T-cell (primary cell): ENCODE measurements at regions not wholly inside any gene's neighbourhood (a gene's known extent, or its start where the extent isn't known, plus 50 kb on each side); places are given as distances from the start of the nearest gene placed in this dataset.

ENCODE experiments used
- ATAC-seq, 4 experiments: fragments of 200-7000 bp in 3 of 4; fragments of 150-1000 bp in 1 of 4; cut with Tn5 transposase; replicated peaks in 1 of 4; 1 replicate in 3 of 4; 2 replicates in 1 of 4; pipeline ENCODE4 v1.10.0; 2021; ENCODE audit warnings: moderate library complexity in 3 of 4, mild to moderate bottlenecking in 2 of 4, moderate number of reproducible peaks in 1 of 4
- CTCF ChIA-PET, 2 donors: fragments of 300-600 bp; sonication (Branson Sonifier 250); formaldehyde crosslinking; loops; one replicate each; lab custom pipeline; 2022; ENCODE audit warnings: antibody characterized with exemption in 2 of 2; lab: Charles Lee
- POLR2A ChIA-PET, 2 donors: fragments of 300-600 bp; sonication (Branson Sonifier 250); formaldehyde crosslinking; loops; one replicate each; lab custom pipeline; 2022; ENCODE audit warnings: antibody characterized with exemption in 2 of 2; lab: Charles Lee
- DNase-seq, 35 experiments: peaks; one replicate each; pipeline versions ENCODE4 v3.0.0 to v3.0.0-alpha.2; 2013 to 2023
- H3K27ac ChIP-seq: one replicate; pipeline ENCODE4 v1.5.1; 2013; ENCODE audit warnings: low read length
- H3K27me3 ChIP-seq, 2 experiments: replicated peaks in 1 of 2; 1 replicate in 1 of 2; 2 replicates in 1 of 2; pipeline versions ENCODE4 v1.6.1 to v1.7.0; 2013; ENCODE audit warnings: low read length in 1 of 2, mixed read lengths in 1 of 2; ENCODE audit not compliant: control insufficient read depth in 2 of 2, insufficient read depth in 2 of 2; ENCODE audit errors: extremely low read depth in 1 of 2
- H3K36me3 ChIP-seq, 2 donors: 1 replicate in 1 of 2; 2 replicates in 1 of 2; pipeline versions ENCODE4 v1.6.1 to v1.7.0; 2013; ENCODE audit warnings: low read length in 1 of 2; ENCODE audit not compliant: control insufficient read depth in 2 of 2, insufficient read depth in 1 of 2; ENCODE audit errors: extremely low read depth in 1 of 2
- H3K4me1 ChIP-seq, 2 experiments: 1 replicate in 1 of 2; 2 replicates in 1 of 2; pipeline versions ENCODE4 v1.6.1 to v1.7.0; 2013; ENCODE audit warnings: low read length in 2 of 2, mixed read lengths in 1 of 2; ENCODE audit not compliant: insufficient read depth in 2 of 2, control insufficient read depth in 1 of 2; ENCODE audit errors: extremely low read depth in 1 of 2
- H3K4me3 ChIP-seq, 2 donors: 1 replicate in 1 of 2; 2 replicates in 1 of 2; pipeline versions ENCODE4 v1.5.1 to v1.7.0; 2013; ENCODE audit warnings: mild to moderate bottlenecking in 2 of 2, low read length in 1 of 2, moderate library complexity in 1 of 2; ENCODE audit not compliant: control insufficient read depth in 1 of 2; ENCODE audit errors: extremely low read depth in 1 of 2
- H3K9me3 ChIP-seq: 2 replicates; pipeline ENCODE4 v1.7.0; 2013
- H3K27ac Mint-ChIP-seq, 2 donors: one replicate each; pipeline ENCODE4 v1.8.0; 2020 to 2021; ENCODE audit warnings: mild to moderate bottlenecking in 2 of 2, mixed read lengths in 2 of 2
- H3K27me3 Mint-ChIP-seq, 2 donors: one replicate each; pipeline ENCODE4 v1.8.0; 2021 to 2022; ENCODE audit warnings: mixed read lengths in 2 of 2
- H3K36me3 Mint-ChIP-seq: one replicate; pipeline ENCODE4 v1.8.0; 2021; ENCODE audit warnings: mixed read lengths
- H3K4me1 Mint-ChIP-seq, 3 donors: one replicate each; pipeline ENCODE4 v1.8.0; 2020 to 2022; ENCODE audit warnings: mixed read lengths in 3 of 3, mild to moderate bottlenecking in 1 of 3
- H3K4me3 Mint-ChIP-seq, 3 donors: one replicate each; pipeline ENCODE4 v1.8.0; 2020 to 2022; ENCODE audit warnings: mild to moderate bottlenecking in 3 of 3, mixed read lengths in 3 of 3, moderate library complexity in 3 of 3
- H3K9me3 Mint-ChIP-seq, 3 donors: one replicate each; pipeline ENCODE4 v1.8.0; 2020 to 2022; ENCODE audit warnings: mixed read lengths in 3 of 3
- WGBS: methylation state at CpG from one replicate; pipeline ENCODE4 v1.1.5; 2013; ENCODE audit warnings: missing lambda C conversion rate; ENCODE audit not compliant: insufficient coverage; 5-methylcytosine and 5-hydroxymethylcytosine counted together

- H3K4me1 Mint-ChIP-seq: no peaks in the 10 kb centered on the region
- no peaks in the 10 kb centered on the region for H3K27me3 ChIP-seq
- no peak overlapping the region for H3K27ac ChIP-seq
- H3K4me3 Mint-ChIP-seq: no peak overlapping the region
- ATAC-seq (no peak), DNase-seq (no peak)
- H3K36me3 ChIP-seq: no peaks in the 10 kb centered on the region
- ChIA-PET CTCF (no interaction called here), POLR2A (no interaction called here)
- no peak overlapping the region for H3K27ac Mint-ChIP-seq
- no peaks in the 10 kb centered on the region for H3K9me3 ChIP-seq
- H3K36me3 Mint-ChIP-seq: no peaks in the 10 kb centered on the region
- WGBS: 100% methylated on average over 3 of the region's 8 CpGs
- no peaks in the 10 kb centered on the region for H3K27me3 Mint-ChIP-seq
- peaks cover 2 to 7% (median 3%) of the 10 kb centered on the region in 3 donors for H3K9me3 Mint-ChIP-seq
- H3K4me1 ChIP-seq: no peaks in the 10 kb centered on the region
- no peak overlapping the region for H3K4me3 ChIP-seq
Measured at GRCh38 chr2:228613133-228613850, 431.8 kb upstream of the SPHKAP start.

GRCh38 chr2:228611171-228611570, 429.7 kb upstream of the SPHKAP start:
- H3K27ac Mint-ChIP-seq: no peak overlapping the region
- H3K4me1 Mint-ChIP-seq: no peaks in the 10 kb centered on the region
- POLR2A ChIA-PET: no interaction called here
- H3K36me3 ChIP-seq: no peaks in the 10 kb centered on the region
- no peak for DNase-seq
- H3K27me3 Mint-ChIP-seq: no peaks in the 10 kb centered on the region
- no peak for ATAC-seq
- H3K9me3 Mint-ChIP-seq: peaks cover 2 to 7% (median 3%) of the 10 kb centered on the region in 3 donors
- no peak overlapping the region for H3K4me3 ChIP-seq
- no peaks in the 10 kb centered on the region for H3K9me3 ChIP-seq
- no CpG with 5 or more reads among the region's 1 CpG for WGBS
- H3K36me3 Mint-ChIP-seq: no peaks in the 10 kb centered on the region
- CTCF ChIA-PET: no interaction called here
- H3K27me3 ChIP-seq: no peaks in the 10 kb centered on the region
- H3K27ac ChIP-seq: no peak overlapping the region
- no peaks in the 10 kb centered on the region for H3K4me1 ChIP-seq
- H3K4me3 Mint-ChIP-seq: no peak overlapping the region

- no peaks in the 10 kb centered on the region for H3K27me3 Mint-ChIP-seq
- Histone ChIP-seq H3K9me3 (peaks cover 2% of the 10 kb centered on the region), H3K4me3 (no peak overlapping the region), H3K27me3 (no peaks in the 10 kb centered on the region), H3K27ac (no peak overlapping the region), H3K36me3 (no peaks in the 10 kb centered on the region), H3K4me1 (no peaks in the 10 kb centered on the region)
- H3K27ac Mint-ChIP-seq: no peak overlapping the region
- H3K9me3 Mint-ChIP-seq: peaks cover 0 to 4% (median 0%) of the 10 kb centered on the region in 3 donors
- no peak for ATAC-seq
- ChIA-PET CTCF (no interaction called here), POLR2A (no interaction called here)
- H3K36me3 Mint-ChIP-seq: no peaks in the 10 kb centered on the region
- no peak for DNase-seq
- WGBS: no CpG with 5 or more reads among the region's 2 CpGs
- no peak overlapping the region for H3K4me3 Mint-ChIP-seq
- H3K4me1 Mint-ChIP-seq: no peaks in the 10 kb centered on the region
Measured at GRCh38 chr2:228602288-228602687, 420.8 kb upstream of the SPHKAP start.

GRCh38 chr2:228600265-228600664, 418.8 kb upstream of the SPHKAP start:
- CTCF ChIA-PET: no interaction called here
- Mint-ChIP-seq H3K36me3 (no peaks in the 10 kb centered on the region), H3K9me3 (peaks cover 0 to 4% (median under 1%) of the 10 kb centered on the region in 3 donors), H3K27me3 (no peaks in the 10 kb centered on the region), H3K4me1 (no peaks in the 10 kb centered on the region), H3K27ac (no peak overlapping the region), H3K4me3 (no peak overlapping the region)
- H3K4me1 ChIP-seq: no peaks in the 10 kb centered on the region
- H3K27ac ChIP-seq: no peak overlapping the region
- H3K4me3 ChIP-seq: no peak overlapping the region
- H3K27me3 ChIP-seq: no peaks in the 10 kb centered on the region
- no peak for DNase-seq
- POLR2A ChIA-PET: no interaction called here
- peaks cover 2% of the 10 kb centered on the region for H3K9me3 ChIP-seq
- whole genome bisulfite sequencing: 83% methylated on average over 1 of the region's 2 CpGs
- no peaks in the 10 kb centered on the region for H3K36me3 ChIP-seq
- no peak for ATAC-seq

- Mint-ChIP-seq H3K4me1 (no peaks in the 10 kb centered on the region), H3K27ac (no peak overlapping the region), H3K4me3 (no peak overlapping the region), H3K9me3 (peaks cover 0 to 4% (median 3%) of the 10 kb centered on the region in 3 donors), H3K36me3 (no peaks in the 10 kb centered on the region), H3K27me3 (no peaks in the 10 kb centered on the region)
- Histone ChIP-seq H3K27me3 (no peaks in the 10 kb centered on the region), H3K4me1 (no peaks in the 10 kb centered on the region), H3K9me3 (peaks cover 2% of the 10 kb centered on the region), H3K36me3 (no peaks in the 10 kb centered on the region), H3K27ac (no peak overlapping the region), H3K4me3 (no peak overlapping the region)
- ChIA-PET POLR2A (no interaction called here), CTCF (no interaction called here)
- 100% methylated on average over 1 of the region's 1 CpG for WGBS
- DNase-seq (no peak), ATAC-seq (no peak)
Measured at GRCh38 chr2:228599781-228600180, 418.3 kb upstream of the SPHKAP start.

- Histone ChIP-seq H3K27ac (no peak overlapping the region), H3K9me3 (peaks cover 2% of the 10 kb centered on the region), H3K4me1 (no peaks in the 10 kb centered on the region), H3K4me3 (no peak overlapping the region), H3K27me3 (no peaks in the 10 kb centered on the region), H3K36me3 (no peaks in the 10 kb centered on the region)
- DNase-seq (no peak), ATAC-seq (no peak)
- Mint-ChIP-seq H3K27me3 (no peaks in the 10 kb centered on the region), H3K36me3 (no peaks in the 10 kb centered on the region), H3K4me1 (no peaks in the 10 kb centered on the region), H3K27ac (no peak overlapping the region), H3K9me3 (peaks cover 0 to 4% (median 3%) of the 10 kb centered on the region in 3 donors), H3K4me3 (no peak overlapping the region)
- CTCF ChIA-PET: no interaction called here
- WGBS: 33% methylated on average over 1 of the region's 5 CpGs
- POLR2A ChIA-PET: no interaction called here
Measured at GRCh38 chr2:228599297-228599696, 417.8 kb upstream of the SPHKAP start.
